Endothelial cell of hepatic sinusoid (primary cell): ENCODE measurements at regions not wholly inside any gene's neighbourhood (a gene's known extent, or its start where the extent isn't known, plus 50 kb on each side); places are given as distances from the start of the nearest gene placed in this dataset.

Source experiments
- in situ Hi-C: cut with HindIII; loops from 2 replicates; pipeline ENCODE4 v1.10.0; 2017; ENCODE audit warnings: low sequenced_read_pairs

DNA sequence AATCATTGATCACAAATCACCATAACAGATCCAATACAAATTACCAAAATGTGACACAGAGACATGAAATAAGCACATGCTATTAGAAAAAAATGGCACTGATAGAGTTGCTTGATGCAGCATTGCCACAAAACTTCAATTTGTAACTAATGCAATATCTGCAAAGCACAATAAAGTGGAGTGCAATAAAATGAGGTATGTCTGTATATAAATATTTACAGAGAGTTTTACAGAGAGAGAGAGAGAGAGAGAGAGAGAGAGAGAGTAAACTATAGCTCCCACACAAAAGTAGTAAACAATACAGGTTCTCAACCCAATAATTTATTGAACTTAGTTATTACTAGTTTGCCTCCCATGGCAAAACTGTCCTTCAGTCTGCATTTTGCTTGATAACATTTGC is 1807.0 kb downstream of the SUCLG1 start:
- in situ Hi-C loops: no loop called here

DNA sequence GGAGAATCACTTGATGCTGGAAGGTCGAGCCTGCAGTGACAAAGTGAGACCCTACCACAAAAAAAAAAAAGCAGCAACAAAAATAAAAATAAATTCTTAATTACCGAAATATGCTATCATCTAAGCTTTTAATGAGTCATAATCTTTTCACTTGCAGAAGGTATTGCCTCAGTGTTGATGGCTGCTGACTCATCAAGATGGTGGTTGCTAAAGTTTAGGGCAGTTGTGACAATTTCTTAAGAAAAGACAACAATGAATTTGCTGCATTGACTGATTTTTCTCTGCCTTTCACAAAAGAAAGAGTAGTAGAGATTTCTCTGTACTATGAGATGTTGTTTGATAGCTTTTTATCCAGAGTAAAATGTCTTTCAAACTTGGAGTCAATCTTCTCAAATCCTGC is 1809.0 kb downstream of the SUCLG1 start:
- in situ Hi-C loops: no loop called here

- in situ Hi-C loops: no loop called here
These were observed 1817.4 kb downstream of the SUCLG1 start for GRCh38 chr2:82641598-82642180.

DNA sequence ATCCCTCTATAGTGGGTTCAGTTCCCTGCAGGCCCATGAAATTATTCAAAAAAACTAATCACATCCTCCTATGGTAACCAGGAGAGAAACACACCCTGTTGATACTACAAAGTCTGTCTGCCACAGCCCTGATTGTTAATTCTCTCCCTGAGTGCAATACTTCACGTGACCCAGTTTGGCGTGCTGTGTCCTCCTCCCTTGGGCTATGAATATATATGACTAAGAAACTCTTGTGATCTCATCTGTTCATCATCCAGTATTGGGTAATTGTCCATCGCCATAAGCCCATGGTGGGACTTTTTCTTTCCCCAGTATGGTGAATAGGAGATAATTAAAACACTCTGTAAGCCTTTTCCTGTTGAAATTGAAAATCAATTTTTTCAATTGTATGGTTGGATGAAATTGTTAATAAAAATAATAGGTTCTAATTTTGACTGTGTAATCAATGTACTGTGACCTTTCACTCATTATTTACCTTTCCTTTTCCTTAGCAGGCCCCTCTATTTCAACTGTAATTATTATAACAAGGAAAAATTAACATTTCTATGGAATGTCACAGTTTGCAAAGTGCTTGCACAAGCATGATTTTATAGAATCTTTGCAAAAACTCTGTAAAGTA is 1822.6 kb downstream of the SUCLG1 start:
- in situ Hi-C loops: no loop called here

DNA sequence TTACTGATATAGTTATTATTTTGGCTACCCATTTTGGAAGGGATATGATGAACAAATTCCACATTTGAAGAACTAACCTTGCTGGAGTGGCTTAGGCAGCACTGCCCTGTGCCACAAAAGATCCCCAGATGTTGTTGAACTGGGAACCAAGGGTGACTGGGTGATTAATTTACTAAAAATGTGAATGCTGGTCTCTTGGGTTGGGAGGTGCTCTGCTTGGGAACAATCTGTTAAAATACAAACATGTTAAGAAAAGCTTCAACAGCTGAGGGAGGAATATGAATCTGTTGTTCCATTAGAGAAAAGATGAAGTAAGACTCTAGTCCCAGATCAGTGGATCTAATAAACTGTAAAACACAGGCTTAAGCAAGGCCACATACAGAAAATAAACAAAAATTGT is 1860.1 kb downstream of the SUCLG1 start:
- in situ Hi-C loops: no loop called here

DNA sequence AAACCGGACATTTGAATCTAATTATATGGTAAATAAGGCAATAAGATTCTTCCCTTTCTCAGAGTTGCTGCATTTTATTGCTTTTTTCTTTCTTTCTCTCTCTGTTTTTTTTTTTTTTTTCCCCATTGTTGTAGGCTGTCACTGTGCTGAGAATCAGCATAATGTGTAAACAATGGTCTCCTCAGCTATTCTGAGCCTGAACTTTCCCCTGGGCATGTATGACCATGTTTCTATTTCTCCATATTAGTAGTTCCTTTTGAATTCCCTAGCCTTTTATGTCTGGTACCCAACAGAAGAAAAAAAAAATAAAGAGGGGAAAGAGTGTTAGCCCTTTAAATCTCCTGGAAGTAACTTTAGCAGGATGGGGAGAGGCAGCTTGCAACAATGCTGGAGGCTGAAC is 1862.5 kb downstream of the SUCLG1 start:
- in situ Hi-C loops: no loop called here

DNA sequence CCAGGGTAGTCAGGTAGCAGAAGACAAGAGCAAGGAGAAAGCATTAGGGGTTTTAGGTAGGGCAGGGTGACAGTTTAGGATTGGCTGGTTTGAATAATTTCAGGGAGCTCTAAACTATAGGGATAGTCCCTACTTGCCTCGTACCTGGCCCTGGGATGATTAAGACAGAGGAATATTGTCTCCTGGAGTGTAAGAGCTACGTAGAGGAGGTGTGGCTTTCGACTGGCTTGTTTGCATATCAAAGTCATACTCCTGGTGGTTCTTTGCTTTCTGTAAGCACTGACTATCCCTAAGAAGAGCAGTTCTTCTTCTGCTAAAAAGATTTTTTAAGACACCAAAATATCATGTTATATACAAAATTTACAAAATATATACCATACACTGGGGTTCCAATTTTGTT is 1867.4 kb downstream of the SUCLG1 start:
- in situ Hi-C loops: no loop called here

- in situ Hi-C loops: no loop called here
These were observed 1882.4 kb downstream of the SUCLG1 start for GRCh38 chr2:82576656-82577055.

DNA sequence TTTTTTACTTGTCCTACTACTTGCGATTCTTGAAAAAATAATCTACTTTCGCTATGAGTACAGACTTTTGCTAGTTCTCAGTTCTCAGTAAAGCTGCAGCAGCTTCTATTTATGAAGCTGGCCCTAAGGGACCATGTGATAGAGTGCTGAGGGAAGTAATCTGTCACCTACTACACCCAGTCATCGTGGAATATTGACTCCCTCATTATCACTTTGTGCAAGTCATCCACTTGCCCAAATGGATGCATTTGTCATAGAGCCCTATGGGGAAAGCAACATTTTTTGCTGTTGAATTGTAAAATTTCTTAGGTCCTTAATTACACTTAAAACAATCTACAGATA is 1919.8 kb downstream of the SUCLG1 start:
- in situ Hi-C loops: no loop called here

DNA sequence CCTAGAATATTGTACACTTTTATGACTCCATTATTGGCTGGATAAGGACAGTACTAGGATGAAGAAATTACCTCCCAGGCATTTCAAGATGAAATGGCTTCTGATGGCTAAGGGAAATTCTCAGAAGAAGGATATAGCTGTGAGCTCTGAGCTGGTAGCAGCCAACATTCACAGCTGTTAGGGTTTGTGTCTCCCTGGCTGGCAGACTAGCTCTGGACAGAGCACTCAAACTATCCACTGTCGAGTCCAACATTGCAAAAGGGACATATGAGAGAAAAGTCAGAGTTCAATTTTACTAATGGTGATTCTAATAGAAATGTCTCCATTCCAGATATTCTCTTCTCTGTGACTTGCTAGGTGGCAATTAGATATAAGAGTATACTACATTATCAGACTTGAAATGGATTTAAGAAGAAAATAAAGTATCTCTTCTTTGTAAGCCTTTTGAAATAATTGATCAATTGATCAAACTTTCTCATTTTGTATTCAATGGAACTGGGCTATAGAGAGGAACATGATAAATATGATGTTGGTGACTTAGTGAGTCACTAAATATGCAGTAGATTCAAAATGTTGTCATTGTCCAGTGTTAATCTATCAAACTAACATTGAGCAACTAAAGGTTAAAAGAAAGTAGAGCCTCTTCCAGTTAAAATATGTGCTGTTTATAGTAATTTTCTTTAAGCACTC is 1920.3 kb downstream of the SUCLG1 start:
- in situ Hi-C loops: no loop called here

DNA sequence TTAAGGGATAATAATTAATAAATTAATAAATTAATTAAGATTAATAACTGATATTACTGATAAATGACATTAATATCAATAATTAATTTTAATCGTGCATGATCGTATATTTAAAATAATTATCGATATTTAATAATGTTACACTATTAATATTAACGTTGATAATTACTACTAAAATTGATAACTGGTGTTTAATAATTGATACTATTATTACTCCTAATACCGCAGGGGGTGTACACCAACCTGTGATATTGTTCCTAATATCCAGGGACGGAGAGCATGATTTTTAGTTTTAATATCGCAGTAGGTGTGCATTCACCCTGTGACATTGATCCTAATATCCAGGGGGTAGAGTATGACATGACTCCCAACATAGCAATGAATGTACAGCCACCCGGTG is 1930.8 kb downstream of the SUCLG1 start:
- in situ Hi-C loops: no loop called here

DNA sequence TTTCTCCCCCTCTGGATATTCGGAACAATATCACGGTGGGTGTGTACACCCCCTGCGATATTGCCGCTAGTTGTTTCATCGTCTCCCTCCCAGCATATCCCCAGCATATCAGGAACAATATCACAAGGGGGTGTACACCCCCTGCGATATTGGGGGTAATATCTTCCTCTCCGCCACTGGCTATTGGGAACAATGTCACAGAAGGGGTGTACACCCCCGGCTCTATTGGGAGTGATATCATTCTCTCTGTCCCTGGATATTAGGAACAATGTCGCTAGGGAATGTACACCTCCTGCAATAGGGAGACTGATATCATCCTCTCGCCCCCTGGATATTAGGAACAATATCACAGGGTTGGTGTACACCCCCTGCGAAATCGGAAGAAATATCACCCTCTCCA is 1932.0 kb downstream of the SUCLG1 start:
- in situ Hi-C loops: no loop called here

- in situ Hi-C loops: no loop called here
These were observed 1932.8 kb downstream of the SUCLG1 start for GRCh38 chr2:82526277-82526676.

- in situ Hi-C loops: no loop called here
These were observed 1933.3 kb downstream of the SUCLG1 start for GRCh38 chr2:82525744-82526143.

DNA sequence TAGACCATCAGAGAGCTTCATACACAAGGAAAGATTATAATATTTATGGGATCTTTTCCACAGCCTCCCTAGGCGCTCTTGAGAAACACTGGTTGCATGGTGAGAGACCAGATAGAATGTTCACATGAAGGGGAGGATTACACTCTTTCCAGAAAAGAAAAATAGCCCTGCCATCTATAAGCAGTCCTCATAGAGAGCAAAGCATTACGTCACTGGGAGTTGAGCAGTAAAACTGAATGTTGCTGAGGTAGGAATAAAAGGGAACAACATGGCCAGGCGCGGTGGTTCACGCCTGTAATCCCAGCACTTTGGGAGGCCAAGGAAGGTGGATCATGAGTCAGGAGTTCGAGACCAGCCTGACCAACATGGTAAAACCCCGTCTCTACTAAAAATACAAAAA is 1934.3 kb downstream of the SUCLG1 start:
- in situ Hi-C loops: no loop called here

GRCh38 chr2:82511894-82512293 is 1947.2 kb downstream of the SUCLG1 start:
- in situ Hi-C loops: no loop called here

DNA sequence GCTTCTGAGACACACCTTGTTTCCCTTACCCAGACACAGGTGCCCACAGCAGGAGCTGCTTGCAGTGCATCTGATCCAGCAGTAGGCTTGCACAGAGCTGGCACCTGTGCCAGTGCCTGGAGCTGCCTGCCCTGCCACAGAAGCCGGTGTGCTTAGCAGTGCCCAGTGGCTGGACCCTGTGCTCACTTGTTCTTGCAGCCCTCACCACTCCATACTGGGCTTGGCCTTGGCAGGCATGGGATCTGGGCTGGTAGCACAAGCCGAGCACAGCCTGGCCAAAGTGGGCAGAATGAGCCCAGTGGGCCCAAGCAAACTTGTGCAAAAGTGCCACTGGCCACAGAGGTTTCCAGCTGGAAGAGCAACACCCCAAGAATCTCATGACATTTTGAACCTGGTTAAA is 1950.4 kb downstream of the SUCLG1 start:
- in situ Hi-C loops: no loop called here

DNA sequence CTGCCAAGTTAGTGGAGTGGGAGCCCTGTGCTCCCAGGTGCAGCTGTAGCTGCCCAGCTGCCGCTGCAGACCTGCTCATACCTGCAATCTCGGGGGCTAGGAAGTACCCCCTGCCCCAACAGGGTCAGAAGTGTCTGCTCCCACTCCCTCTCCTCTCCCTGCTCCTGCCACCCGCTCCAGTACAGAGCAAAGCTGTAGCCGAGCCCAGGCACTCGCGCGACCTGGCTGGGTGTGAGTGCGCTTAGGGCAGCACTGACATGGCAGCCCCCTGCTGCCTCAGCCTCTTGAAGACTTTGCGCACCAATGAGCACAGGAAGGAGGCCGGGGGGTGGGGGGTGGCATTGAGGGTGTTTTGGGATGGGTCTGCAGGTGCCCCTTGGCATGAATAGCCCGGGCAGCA is 1951.4 kb downstream of the SUCLG1 start:
- in situ Hi-C loops: no loop called here

DNA sequence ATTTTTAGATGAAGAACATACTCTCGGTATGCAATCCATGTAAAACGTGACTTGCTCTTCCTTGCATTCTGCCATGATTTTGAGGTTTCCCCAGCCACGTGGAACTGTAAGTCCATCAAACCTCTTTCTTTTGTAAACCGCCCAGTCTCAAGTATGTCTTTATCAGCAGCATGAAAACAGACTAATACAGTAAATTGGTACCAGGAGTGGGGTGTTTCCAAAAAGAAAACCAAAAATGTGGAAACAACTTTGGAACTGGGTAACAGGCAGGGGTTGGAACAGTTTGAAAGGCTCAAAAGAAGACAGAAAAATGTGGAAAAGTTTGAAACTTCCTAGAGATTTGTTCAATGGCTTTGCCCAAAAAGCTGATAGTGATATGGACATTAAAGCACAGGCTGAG is 1957.9 kb downstream of the SUCLG1 start:
- in situ Hi-C loops: no loop called here

- in situ Hi-C loops: no loop called here
These were observed 1960.2 kb downstream of the SUCLG1 start for GRCh38 chr2:82498777-82499443.

DNA sequence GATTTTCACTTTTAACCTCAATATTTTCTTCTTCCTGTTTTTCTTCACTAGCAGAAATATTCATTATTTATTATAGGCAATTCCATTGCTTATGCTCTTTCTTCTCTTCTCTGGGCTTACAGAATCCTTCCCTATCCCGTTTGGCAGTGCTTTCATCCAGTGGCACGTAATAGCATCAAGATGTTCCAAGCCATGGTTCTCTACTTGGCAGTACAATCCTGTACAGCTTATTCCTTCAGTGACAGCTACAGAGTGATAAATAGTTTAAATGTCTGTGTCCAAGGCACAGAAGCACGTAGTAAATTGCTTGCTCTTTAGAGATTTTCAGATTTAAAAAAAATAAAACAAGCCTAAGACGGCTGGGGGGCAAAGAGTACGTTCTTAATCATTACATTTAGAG is 1964.3 kb downstream of the SUCLG1 start:
- in situ Hi-C loops: no loop called here

DNA sequence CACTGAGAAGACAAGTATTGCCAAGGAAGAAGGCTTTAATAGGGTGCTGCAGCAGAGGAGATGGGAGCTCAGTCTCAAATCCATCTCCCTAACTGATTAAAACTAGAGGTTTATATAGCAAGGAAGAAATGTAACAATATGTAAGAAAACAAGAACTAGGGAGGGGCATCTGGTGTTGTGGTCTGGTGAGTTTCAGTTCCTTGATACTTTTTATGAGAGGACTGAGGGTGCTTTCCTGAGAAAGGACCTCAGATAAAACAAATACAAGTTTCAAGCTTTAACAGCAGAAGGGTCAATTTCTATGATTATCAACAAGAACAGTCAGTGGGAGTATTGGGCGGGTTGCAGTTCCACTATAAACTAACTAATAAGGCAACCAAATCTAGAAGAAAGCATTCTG is 1967.5 kb downstream of the SUCLG1 start:
- in situ Hi-C loops: no loop called here
